ENCODE measurements at regions not wholly inside any gene's neighbourhood (a gene's known extent, or its start where the extent isn't known, plus 50 kb on each side); places are given as distances from the start of the nearest gene placed in this dataset.

DNA sequence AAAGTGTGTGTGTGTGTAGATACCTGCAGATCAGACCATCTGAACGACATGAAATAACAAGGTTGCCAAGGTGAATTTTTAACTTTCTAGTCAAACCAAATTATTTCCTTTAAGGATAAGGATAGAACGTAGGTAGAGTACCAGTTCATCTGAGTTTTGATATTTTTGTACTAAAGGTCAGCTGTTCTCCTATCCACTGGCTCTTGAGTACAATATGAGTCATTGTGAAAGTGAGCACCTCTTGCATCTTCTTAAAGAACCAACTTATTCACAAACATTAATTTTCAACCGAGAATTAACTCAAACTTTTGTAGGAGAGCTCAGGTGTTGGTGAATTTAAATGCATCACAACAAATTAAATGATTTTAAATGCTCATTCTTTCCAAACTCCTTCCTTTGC, 71.5 kb downstream of the IFI44 start:
- TF ChIP-seq, protein P1, sequence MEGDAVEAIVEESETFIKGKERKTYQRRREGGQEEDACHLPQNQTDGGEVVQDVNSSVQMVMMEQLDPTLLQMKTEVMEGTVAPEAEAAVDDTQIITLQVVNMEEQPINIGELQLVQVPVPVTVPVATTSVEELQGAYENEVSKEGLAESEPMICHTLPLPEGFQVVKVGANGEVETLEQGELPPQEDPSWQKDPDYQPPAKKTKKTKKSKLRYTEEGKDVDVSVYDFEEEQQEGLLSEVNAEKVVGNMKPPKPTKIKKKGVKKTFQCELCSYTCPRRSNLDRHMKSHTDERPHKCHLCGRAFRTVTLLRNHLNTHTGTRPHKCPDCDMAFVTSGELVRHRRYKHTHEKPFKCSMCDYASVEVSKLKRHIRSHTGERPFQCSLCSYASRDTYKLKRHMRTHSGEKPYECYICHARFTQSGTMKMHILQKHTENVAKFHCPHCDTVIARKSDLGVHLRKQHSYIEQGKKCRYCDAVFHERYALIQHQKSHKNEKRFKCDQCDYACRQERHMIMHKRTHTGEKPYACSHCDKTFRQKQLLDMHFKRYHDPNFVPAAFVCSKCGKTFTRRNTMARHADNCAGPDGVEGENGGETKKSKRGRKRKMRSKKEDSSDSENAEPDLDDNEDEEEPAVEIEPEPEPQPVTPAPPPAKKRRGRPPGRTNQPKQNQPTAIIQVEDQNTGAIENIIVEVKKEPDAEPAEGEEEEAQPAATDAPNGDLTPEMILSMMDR (IDR thresholded peaks at IDR 0.05; ENCODE audit: low read depth, low read length), result no peak
- TF ChIP-seq EZH2phosphoT487 (IDR thresholded peaks at IDR 0.05; ENCODE audit: low read depth), result no peak
